GM12878 (cell line): ENCODE measurements at regions not wholly inside any gene's neighbourhood (a gene's known extent, or its start where the extent isn't known, plus 50 kb on each side); places are given as distances from the start of the nearest gene placed in this dataset.

Source experiments
- EP300 ChIP-seq, 2 experiments: fragments of 150-350 bp in 1 of 2; IDR thresholded peaks; 2 replicates each; pipeline ENCODE4 v1.6.1; 2011 to 2012; ENCODE audit warnings: low read depth in 2 of 2, low read length in 2 of 2, borderline replicate concordance in 1 of 2, improper control_type of control experiment in 1 of 2, inconsistent platforms in 1 of 2; ENCODE audit not compliant: control insufficient read depth in 1 of 2
- EZH2 ChIP-seq: IDR thresholded peaks from 2 replicates; pipeline ENCODE4 v1.6.1; 2012; ENCODE audit warnings: low read depth, mild to moderate bottlenecking, control low read depth, inconsistent platforms, low read length, borderline replicate concordance; ENCODE audit not compliant: control insufficient read depth
- HDAC2 ChIP-seq: fragments of 200-600 bp; sonication (generic); IDR thresholded peaks from 2 replicates; pipeline ENCODE4 v1.6.1; 2017
- JUNB ChIP-seq: IDR thresholded peaks from 2 replicates; pipeline ENCODE4 v1.6.1; 2016; ENCODE audit warnings: antibody characterized with exemption, mild to moderate bottlenecking
- KDM1A ChIP-seq: fragments of 200-600 bp; sonication (generic); IDR thresholded peaks from 2 replicates; pipeline ENCODE4 v1.6.1; 2016; ENCODE audit warnings: borderline replicate concordance
- NRF1 ChIP-seq: conservative IDR thresholded peaks from 2 replicates; pipeline ENCODE4 v1.6.1; 2011; ENCODE audit warnings: mild to moderate bottlenecking, low read depth, low read length, improper control_type of control experiment
- POLR2A ChIP-seq: IDR thresholded peaks from 2 replicates; pipeline ENCODE4 v1.6.1; 2011; ENCODE audit warnings: low read depth, mild to moderate bottlenecking, low read length
- TBL1XR1 ChIP-seq: IDR thresholded peaks from 2 replicates; pipeline ENCODE4 v1.6.1; 2012; ENCODE audit warnings: low read depth, low read length, improper control_type of control experiment
- YY1 ChIP-seq: IDR thresholded peaks from 2 replicates; pipeline ENCODE4 v1.6.1; 2011; ENCODE audit warnings: low read depth, mild to moderate bottlenecking, low read length
- ZNF274 ChIP-seq: IDR thresholded peaks from one replicate; pipeline ENCODE4 v1.8.0; 2011; ENCODE audit not compliant: insufficient read length, insufficient read depth
- TF ChIP-seq, protein P1 (sequence below), 3 experiments: IDR thresholded peaks in 2 of 3; conservative IDR thresholded peaks in 1 of 3; 2 replicates each; pipeline ENCODE4 v1.5.1; 2011; ENCODE audit warnings: low read depth in 3 of 3, low read length in 3 of 3, mild to moderate bottlenecking in 3 of 3, control low read depth in 2 of 3, moderate library complexity in 2 of 3, inconsistent platforms in 1 of 3, mixed read lengths in 1 of 3; ENCODE audit not compliant: control insufficient read depth in 2 of 3, insufficient read depth in 1 of 3; ENCODE audit errors: extremely low read depth in 1 of 3
- TF ChIP-seq, protein P2 (sequence below): IDR thresholded peaks from 2 replicates; pipeline ENCODE4 v1.6.1; 2012; ENCODE audit warnings: low read depth, low read length, improper control_type of control experiment
- TF ChIP-seq, protein P3 (sequence below): fragments of 450-650 bp; IDR thresholded peaks from 2 replicates; pipeline ENCODE4 v1.6.1; 2017; ENCODE audit warnings: antibody characterized with exemption, mild to moderate bottlenecking, moderate library complexity

DNA sequence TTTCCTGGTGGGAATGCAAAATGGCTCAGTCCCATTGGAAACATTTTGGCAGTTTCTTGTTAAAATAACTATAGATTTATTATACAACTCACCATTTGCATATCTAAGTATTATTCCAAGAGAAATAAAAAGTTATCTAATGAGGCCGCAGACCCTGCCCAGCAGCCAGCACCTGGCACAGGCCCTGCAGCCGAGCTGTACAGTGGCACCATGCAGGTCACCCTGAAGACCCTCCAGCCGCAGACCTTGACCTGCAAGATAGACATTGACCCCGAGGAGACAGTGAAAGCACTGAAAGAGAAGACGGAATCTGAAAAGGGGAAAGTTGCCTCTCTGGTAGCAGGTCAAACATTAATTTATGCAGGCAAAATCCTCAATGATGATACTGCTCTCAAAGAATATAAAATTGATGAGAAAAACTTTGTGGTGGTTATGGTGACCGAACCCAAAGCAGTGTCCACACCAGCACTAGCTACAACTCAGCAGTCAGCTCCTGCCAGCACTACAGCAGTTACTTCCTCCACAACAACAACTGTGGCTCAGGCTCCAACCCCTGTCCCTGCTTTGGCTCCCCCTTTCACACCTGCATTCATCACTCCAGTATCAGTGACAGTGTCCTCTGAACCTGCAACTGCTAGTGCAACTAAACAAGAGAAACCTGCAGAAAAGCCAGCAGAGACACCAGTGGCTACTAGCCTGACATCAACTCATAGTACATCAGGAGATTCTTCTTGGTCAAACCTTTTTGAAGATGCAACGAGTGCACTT lies 113.5 kb upstream of the SATB1 start:
- TF ChIP-seq ZNF274 (no peak), POLR2A (no peak), EP300 (IDR thresholded peaks at IDR 0.05; ENCODE audit: borderline replicate concordance in 1 of 2, control insufficient read depth in 1 of 2, low read depth in 2 of 2, low read length in 2 of 2) (no peak), EZH2 (no peak), JUNB (no peak), KDM1A (no peak), TBL1XR1 (no peak), HDAC2 (no peak), YY1 (no peak), NRF1 (no peak)
- TF ChIP-seq, protein P1, sequence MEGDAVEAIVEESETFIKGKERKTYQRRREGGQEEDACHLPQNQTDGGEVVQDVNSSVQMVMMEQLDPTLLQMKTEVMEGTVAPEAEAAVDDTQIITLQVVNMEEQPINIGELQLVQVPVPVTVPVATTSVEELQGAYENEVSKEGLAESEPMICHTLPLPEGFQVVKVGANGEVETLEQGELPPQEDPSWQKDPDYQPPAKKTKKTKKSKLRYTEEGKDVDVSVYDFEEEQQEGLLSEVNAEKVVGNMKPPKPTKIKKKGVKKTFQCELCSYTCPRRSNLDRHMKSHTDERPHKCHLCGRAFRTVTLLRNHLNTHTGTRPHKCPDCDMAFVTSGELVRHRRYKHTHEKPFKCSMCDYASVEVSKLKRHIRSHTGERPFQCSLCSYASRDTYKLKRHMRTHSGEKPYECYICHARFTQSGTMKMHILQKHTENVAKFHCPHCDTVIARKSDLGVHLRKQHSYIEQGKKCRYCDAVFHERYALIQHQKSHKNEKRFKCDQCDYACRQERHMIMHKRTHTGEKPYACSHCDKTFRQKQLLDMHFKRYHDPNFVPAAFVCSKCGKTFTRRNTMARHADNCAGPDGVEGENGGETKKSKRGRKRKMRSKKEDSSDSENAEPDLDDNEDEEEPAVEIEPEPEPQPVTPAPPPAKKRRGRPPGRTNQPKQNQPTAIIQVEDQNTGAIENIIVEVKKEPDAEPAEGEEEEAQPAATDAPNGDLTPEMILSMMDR (IDR thresholded peaks at IDR 0.05 in 2 of 3, conservative IDR thresholded peaks at IDR 0.05 in 1 of 3; ENCODE audit: control insufficient read depth in 2 of 3, extremely low read depth in 1 of 3, insufficient read depth in 1 of 3, low read depth in 3 of 3, low read length in 3 of 3), result no peak
- TF ChIP-seq, protein P2, sequence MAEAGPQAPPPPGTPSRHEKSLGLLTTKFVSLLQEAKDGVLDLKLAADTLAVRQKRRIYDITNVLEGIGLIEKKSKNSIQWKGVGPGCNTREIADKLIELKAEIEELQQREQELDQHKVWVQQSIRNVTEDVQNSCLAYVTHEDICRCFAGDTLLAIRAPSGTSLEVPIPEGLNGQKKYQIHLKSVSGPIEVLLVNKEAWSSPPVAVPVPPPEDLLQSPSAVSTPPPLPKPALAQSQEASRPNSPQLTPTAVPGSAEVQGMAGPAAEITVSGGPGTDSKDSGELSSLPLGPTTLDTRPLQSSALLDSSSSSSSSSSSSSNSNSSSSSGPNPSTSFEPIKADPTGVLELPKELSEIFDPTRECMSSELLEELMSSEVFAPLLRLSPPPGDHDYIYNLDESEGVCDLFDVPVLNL, result no peak
- TF ChIP-seq, protein P3, sequence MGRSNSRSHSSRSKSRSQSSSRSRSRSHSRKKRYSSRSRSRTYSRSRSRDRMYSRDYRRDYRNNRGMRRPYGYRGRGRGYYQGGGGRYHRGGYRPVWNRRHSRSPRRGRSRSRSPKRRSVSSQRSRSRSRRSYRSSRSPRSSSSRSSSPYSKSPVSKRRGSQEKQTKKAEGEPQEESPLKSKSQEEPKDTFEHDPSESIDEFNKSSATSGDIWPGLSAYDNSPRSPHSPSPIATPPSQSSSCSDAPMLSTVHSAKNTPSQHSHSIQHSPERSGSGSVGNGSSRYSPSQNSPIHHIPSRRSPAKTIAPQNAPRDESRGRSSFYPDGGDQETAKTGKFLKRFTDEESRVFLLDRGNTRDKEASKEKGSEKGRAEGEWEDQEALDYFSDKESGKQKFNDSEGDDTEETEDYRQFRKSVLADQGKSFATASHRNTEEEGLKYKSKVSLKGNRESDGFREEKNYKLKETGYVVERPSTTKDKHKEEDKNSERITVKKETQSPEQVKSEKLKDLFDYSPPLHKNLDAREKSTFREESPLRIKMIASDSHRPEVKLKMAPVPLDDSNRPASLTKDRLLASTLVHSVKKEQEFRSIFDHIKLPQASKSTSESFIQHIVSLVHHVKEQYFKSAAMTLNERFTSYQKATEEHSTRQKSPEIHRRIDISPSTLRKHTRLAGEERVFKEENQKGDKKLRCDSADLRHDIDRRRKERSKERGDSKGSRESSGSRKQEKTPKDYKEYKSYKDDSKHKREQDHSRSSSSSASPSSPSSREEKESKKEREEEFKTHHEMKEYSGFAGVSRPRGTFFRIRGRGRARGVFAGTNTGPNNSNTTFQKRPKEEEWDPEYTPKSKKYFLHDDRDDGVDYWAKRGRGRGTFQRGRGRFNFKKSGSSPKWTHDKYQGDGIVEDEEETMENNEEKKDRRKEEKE, result no peak
